LHCN-M2 (cell line): ENCODE measurements at regions not wholly inside any gene's neighbourhood (a gene's known extent, or its start where the extent isn't known, plus 50 kb on each side); places are given as distances from the start of the nearest gene placed in this dataset.
A peak's percentile ranks its signal among the peaks of the same experiment; 100 is the strongest.

Experiments
- DNase-seq: peaks from one replicate; pipeline ENCODE4 v3.0.0-alpha.2; 2012; ENCODE audit warnings: low read depth

GRCh38 chr16:82358606-82359221 is 188.7 kb upstream of the MPHOSPH6 start:
- no peak for DNase-seq

GRCh38 chr16:82358161-82358560 is 188.1 kb upstream of the MPHOSPH6 start:
- DNase-seq = no peak

- DNase-seq = no peak
Observed at GRCh38 chr16:82357237-82357636, 187.2 kb upstream of the MPHOSPH6 start.

GRCh38 chr16:82350560-82350959 is 180.5 kb upstream of the MPHOSPH6 start:
- no peak for DNase-seq

GRCh38 chr16:82345318-82345717 is 175.3 kb upstream of the MPHOSPH6 start:
- DNase-seq = no peak

GRCh38 chr16:82344157-82344556 is 174.1 kb upstream of the MPHOSPH6 start:
- DNase-seq = peak; percentile 1

GRCh38 chr16:82341146-82341669 is 171.2 kb upstream of the MPHOSPH6 start:
- DNase-seq = no peak

- DNase-seq = no peak
Observed at GRCh38 chr16:82340531-82340930, 170.5 kb upstream of the MPHOSPH6 start.

- DNase-seq = no peak
Observed at GRCh38 chr16:82337355-82337754, 167.3 kb upstream of the MPHOSPH6 start.

GRCh38 chr16:82331974-82332750 is 162.1 kb upstream of the MPHOSPH6 start:
- no peak for DNase-seq

- no peak for DNase-seq
Observed at GRCh38 chr16:82331397-82331796, 161.4 kb upstream of the MPHOSPH6 start.

- no peak for DNase-seq
Observed at GRCh38 chr16:82329504-82330192, 159.6 kb upstream of the MPHOSPH6 start.

GRCh38 chr16:82328881-82329469 is 159.0 kb upstream of the MPHOSPH6 start:
- DNase-seq = no peak

GRCh38 chr16:82323171-82323570 is 153.1 kb upstream of the MPHOSPH6 start:
- DNase-seq = no peak

- no peak for DNase-seq
Observed at GRCh38 chr16:82322177-82322576, 152.2 kb upstream of the MPHOSPH6 start.

- no peak for DNase-seq
Observed at GRCh38 chr16:82319038-82319437, 149.0 kb upstream of the MPHOSPH6 start.

GRCh38 chr16:82317411-82318167 is 147.6 kb upstream of the MPHOSPH6 start:
- DNase-seq = peak; percentile 1

- no peak for DNase-seq
Observed at GRCh38 chr16:82313754-82314153, 143.7 kb upstream of the MPHOSPH6 start.

GRCh38 chr16:82311528-82311927 is 141.5 kb upstream of the MPHOSPH6 start:
- no peak for DNase-seq

- DNase-seq = no peak
Observed at GRCh38 chr16:82302042-82302727, 132.2 kb upstream of the MPHOSPH6 start.
